H1 (cell line): ENCODE measurements at regions not wholly inside any gene's neighbourhood (a gene's known extent, or its start where the extent isn't known, plus 50 kb on each side); places are given as distances from the start of the nearest gene placed in this dataset.

Experiments
- BCL11A ChIP-seq, 2 experiments: IDR thresholded peaks; one replicate each; pipeline ENCODE4 v1.6.1; 2011; ENCODE audit warnings: low read depth in 2 of 2, low read length in 2 of 2, mild to moderate bottlenecking in 2 of 2
- CBX5 ChIP-seq: fragments of 300-800, 300-1000 bp; sonication (generic); IDR thresholded peaks from 2 replicates; pipeline ENCODE4 v1.7.1; 2016; ENCODE audit warnings: antibody characterized with exemption, low read length, low read depth
- CREB1 ChIP-seq: IDR thresholded peaks from 2 replicates; pipeline ENCODE4 v1.6.1; 2012; ENCODE audit warnings: inconsistent platforms
- EP300 ChIP-seq, 2 experiments: IDR thresholded peaks; 1 replicate in 1 of 2; 2 replicates in 1 of 2; pipeline ENCODE4 v1.6.1; 2011 to 2012; ENCODE audit warnings: low read depth in 2 of 2, low read length in 2 of 2, mild to moderate bottlenecking in 2 of 2, borderline replicate concordance in 1 of 2, inconsistent platforms in 1 of 2, moderate library complexity in 1 of 2
- FOSL1 ChIP-seq: IDR thresholded peaks from 2 replicates; pipeline ENCODE4 v1.6.1; 2011; ENCODE audit warnings: mild to moderate bottlenecking, low read depth, low read length, moderate library complexity; ENCODE audit not compliant: insufficient read depth
- GTF2F1 ChIP-seq: IDR thresholded peaks from 2 replicates; pipeline ENCODE4 v1.6.1; 2012; ENCODE audit warnings: low read depth, low read length, improper control_type of control experiment, borderline replicate concordance
- SP1 ChIP-seq: IDR thresholded peaks from 2 replicates; pipeline ENCODE4 v1.6.1; 2011; ENCODE audit warnings: low read depth, low read length
- TAF1 ChIP-seq: IDR thresholded peaks from 2 replicates; pipeline ENCODE4 v1.6.1; 2011; ENCODE audit warnings: mild to moderate bottlenecking, low read depth, low read length
- USF2 ChIP-seq: IDR thresholded peaks from 2 replicates; pipeline ENCODE4 v1.6.1; 2011; ENCODE audit warnings: low read length, improper control_type of control experiment

DNA sequence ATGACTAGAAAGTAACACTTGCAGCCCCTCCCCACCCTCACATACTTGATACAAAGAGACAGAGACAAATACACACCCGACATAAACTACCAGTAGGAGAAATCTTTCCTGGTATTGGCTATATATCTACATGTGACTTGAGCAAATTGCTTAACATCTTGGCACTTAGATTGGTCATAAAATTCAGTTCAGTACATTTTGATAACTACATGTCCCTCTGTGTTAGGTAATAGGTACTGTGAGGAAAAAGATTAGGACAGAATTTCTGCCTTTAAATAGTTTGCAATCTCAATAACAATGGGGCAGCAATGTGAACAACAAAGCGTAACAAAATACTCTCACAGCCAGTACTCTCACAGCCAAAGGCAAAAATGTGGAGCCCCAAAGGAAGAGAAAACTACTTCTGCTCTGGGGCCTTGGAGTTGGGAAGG, 670.0 kb upstream of the ACVR2A start (continued):
- TF ChIP-seq USF2 (no peak), SP1 (peak; percentile 75), EP300 (IDR thresholded peaks at IDR 0.05; ENCODE audit: borderline replicate concordance in 1 of 2, low read depth in 2 of 2, low read length in 2 of 2) (peak in 1 of 2 experiments; percentile 44; a peak in 1 of 3 replicates), TAF1 (no peak), CBX5 (no peak), BCL11A (IDR thresholded peaks at IDR 0.05; ENCODE audit: low read depth in 2 of 2, low read length in 2 of 2) (peak; percentile 53 to 58), CREB1 (no peak), GTF2F1 (no peak), FOSL1 (no peak)
